PFSK-1 (cell line): ENCODE measurements at regions not wholly inside any gene's neighbourhood (a gene's known extent, or its start where the extent isn't known, plus 50 kb on each side); places are given as distances from the start of the nearest gene placed in this dataset.

Experiments
- FOXP2 ChIP-seq: optimal IDR thresholded peaks from 2 replicates; pipeline ENCODE3; 2011; ENCODE audit warnings: borderline replicate concordance, control low read depth, inconsistent platforms; ENCODE audit not compliant: insufficient read depth; ENCODE audit errors: extremely low read length, extremely low read depth
- POLR2AphosphoS5 ChIP-seq: IDR thresholded peaks from 2 replicates; pipeline ENCODE4 v1.6.1; 2012; ENCODE audit warnings: low read depth, mild to moderate bottlenecking, control low read depth, low read length, moderate library complexity
- SIN3A ChIP-seq: IDR thresholded peaks from 2 replicates; pipeline ENCODE4 v1.6.1; 2012; ENCODE audit warnings: mild to moderate bottlenecking, low read length, moderate library complexity, borderline replicate concordance; ENCODE audit not compliant: insufficient read depth
- TAF1 ChIP-seq: IDR thresholded peaks from 2 replicates; pipeline ENCODE4 v1.6.1; 2012; ENCODE audit warnings: low read length, control low read depth, borderline replicate concordance; ENCODE audit not compliant: insufficient read depth
- TF ChIP-seq, protein P1 (sequence below), 2 experiments: IDR thresholded peaks; 2 replicates each; pipeline versions ENCODE4 v1.6.1 to v1.8.0; 2011 to 2012; ENCODE audit warnings: low read depth in 2 of 2, low read length in 2 of 2, control low read depth in 1 of 2, inconsistent platforms in 1 of 2, mild to moderate bottlenecking in 1 of 2, moderate library complexity in 1 of 2; ENCODE audit not compliant: insufficient read depth in 1 of 2

DNA sequence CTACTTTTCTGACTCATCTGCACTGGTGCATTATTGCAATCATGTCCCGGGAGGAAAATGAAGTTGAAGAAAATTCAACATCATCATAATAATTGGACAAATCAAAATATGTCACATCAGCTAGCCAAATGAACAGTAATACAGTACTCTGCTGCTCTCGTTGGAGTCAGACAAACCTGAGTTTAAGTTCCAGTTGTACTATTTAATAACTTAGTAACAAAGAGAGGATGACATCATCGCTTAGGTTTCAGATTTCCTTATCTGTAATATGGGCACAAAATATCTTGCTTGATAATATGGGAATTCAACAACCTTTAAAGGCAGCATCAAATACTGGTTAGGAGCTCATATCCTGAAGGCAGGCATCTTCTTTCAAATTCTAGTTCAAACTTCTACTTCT lies 1248.9 kb upstream of the ACO1 start:
- TF ChIP-seq, protein P1, sequence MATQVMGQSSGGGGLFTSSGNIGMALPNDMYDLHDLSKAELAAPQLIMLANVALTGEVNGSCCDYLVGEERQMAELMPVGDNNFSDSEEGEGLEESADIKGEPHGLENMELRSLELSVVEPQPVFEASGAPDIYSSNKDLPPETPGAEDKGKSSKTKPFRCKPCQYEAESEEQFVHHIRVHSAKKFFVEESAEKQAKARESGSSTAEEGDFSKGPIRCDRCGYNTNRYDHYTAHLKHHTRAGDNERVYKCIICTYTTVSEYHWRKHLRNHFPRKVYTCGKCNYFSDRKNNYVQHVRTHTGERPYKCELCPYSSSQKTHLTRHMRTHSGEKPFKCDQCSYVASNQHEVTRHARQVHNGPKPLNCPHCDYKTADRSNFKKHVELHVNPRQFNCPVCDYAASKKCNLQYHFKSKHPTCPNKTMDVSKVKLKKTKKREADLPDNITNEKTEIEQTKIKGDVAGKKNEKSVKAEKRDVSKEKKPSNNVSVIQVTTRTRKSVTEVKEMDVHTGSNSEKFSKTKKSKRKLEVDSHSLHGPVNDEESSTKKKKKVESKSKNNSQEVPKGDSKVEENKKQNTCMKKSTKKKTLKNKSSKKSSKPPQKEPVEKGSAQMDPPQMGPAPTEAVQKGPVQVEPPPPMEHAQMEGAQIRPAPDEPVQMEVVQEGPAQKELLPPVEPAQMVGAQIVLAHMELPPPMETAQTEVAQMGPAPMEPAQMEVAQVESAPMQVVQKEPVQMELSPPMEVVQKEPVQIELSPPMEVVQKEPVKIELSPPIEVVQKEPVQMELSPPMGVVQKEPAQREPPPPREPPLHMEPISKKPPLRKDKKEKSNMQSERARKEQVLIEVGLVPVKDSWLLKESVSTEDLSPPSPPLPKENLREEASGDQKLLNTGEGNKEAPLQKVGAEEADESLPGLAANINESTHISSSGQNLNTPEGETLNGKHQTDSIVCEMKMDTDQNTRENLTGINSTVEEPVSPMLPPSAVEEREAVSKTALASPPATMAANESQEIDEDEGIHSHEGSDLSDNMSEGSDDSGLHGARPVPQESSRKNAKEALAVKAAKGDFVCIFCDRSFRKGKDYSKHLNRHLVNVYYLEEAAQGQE (IDR thresholded peaks at IDR 0.05; ENCODE audit: insufficient read depth in 1 of 2, low read depth in 2 of 2, low read length in 2 of 2) = no peak
- TF ChIP-seq POLR2AphosphoS5 (no peak), FOXP2 (no peak), TAF1 (no peak), SIN3A (no peak)

DNA sequence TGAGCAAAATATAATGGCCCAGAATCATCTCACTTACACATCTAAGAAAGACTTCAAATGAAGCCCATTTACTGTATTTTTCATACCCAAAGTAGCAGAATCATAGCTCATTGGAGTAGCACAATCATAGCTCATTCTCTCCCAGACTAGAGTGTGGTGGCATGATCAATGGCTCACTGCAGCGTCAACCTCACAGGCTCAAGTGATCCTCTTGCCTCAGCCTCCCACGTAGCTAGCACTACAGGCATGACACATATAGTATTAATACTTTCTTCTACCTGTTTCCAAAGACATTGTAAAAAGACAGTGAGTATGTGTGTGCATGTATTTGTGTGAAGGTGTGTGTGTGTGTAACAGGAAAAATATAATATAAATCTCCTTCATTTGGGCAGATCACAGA lies 1247.9 kb upstream of the ACO1 start:
- TF ChIP-seq POLR2AphosphoS5 (no peak), FOXP2 (no peak), TAF1 (no peak), SIN3A (no peak)
- TF ChIP-seq, protein P1 (IDR thresholded peaks at IDR 0.05; ENCODE audit: insufficient read depth in 1 of 2, low read depth in 2 of 2, low read length in 2 of 2) = no peak

DNA sequence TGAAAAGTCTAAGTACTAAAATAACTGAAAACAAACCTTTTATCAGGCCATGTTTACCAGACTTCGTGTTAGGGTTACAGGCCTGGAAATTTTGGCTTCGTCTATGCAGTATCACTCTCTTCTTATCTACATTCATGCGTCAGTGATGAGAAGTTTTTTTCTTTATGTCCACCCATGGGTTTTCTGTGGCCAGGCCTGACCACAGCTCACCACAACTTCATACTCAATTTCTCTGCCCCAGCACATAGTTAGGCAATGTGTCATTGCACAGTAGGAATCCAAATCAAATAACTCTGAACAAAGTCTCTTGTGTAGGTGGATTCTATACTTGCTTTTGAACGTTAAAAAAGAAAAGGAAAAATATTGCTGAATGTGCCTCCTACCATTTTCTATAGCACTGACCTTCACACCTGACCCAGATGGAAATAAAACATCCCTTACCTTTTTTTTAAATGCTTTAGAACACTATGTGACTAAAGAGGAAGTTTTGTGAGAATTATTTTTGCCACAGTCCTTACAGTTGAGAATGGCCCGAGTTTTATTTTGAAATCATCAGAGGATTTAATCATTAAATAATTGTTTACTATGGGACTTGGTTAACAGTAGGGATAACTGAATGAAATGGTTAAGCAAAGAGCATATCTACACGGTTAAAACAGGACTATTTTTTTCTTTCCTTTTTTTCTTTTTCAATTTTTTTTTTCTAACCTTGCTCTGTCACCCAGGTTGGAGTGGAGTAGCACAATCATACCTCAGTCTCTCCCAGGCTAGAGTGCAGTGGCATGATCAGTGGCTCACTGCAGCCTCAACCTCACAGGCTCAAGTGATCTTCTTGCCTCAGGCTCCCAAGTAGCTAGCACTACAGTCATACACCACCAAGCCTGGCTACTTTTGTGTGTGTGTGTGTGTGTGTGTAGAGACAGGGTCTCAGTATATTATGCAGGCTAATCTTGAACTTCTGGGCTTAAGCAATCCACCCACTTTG lies 1247.0 kb upstream of the ACO1 start:
- no peak for TF ChIP-seq TAF1
- no peak for TF ChIP-seq SIN3A
- TF ChIP-seq POLR2AphosphoS5 = no peak
- TF ChIP-seq FOXP2 = no peak
- TF ChIP-seq, protein P1 (IDR thresholded peaks at IDR 0.05; ENCODE audit: insufficient read depth in 1 of 2, low read depth in 2 of 2, low read length in 2 of 2) = no peak

DNA sequence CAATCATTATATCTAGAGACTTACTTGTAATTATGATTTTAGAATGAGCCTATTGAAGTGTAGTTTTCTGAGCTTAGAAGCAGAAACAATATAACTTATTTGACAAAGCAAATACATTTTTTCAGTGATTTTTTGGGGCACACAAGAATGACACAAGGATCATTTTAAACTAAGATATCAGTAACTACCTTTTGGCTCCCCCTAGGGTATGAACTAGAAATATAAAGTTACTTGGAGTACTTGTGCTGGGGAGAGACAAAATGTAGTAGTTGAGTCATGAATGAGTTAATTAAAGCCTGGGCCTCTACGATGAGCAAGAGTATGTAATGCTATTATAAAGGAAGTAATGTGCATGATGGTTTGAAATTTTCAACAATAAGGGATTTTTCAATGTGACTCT lies 1244.1 kb upstream of the ACO1 start:
- TF ChIP-seq, protein P1 (IDR thresholded peaks at IDR 0.05; ENCODE audit: insufficient read depth in 1 of 2, low read depth in 2 of 2, low read length in 2 of 2) = no peak
- TF ChIP-seq POLR2AphosphoS5 (no peak), FOXP2 (no peak), TAF1 (no peak), SIN3A (no peak)
